ENCODE measurements at regions not wholly inside any gene's neighbourhood (a gene's known extent, or its start where the extent isn't known, plus 50 kb on each side); places are given as distances from the start of the nearest gene placed in this dataset.
A peak's percentile ranks its signal among the peaks of the same experiment; 100 is the strongest.
"Not testable (repeated sequence)": the region's sequence is repeated elsewhere in the genome, so short reads cannot be mapped to it uniquely, and the experiment has no call there.

DNA sequence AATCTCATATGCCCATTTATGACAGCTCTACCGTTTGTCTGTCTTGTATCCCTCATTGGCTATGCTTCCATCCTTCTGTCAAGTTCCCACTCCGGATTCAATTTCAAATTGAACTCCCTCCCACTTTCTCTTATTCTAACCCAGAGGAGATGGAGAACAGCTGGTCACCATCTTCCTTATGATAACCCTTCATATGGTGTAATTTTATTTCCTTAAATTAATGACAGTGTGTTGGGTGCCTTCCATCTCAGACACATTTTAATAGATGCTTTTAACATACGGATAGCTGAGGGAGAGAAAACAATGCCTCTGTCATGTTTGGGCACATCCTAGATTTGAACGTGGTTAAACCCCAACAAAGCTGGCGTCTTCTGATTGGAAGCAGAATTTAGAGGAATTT, 103.0 kb upstream of the PLXNA2 start:
- DNase-seq, result peak; percentile 27

DNA sequence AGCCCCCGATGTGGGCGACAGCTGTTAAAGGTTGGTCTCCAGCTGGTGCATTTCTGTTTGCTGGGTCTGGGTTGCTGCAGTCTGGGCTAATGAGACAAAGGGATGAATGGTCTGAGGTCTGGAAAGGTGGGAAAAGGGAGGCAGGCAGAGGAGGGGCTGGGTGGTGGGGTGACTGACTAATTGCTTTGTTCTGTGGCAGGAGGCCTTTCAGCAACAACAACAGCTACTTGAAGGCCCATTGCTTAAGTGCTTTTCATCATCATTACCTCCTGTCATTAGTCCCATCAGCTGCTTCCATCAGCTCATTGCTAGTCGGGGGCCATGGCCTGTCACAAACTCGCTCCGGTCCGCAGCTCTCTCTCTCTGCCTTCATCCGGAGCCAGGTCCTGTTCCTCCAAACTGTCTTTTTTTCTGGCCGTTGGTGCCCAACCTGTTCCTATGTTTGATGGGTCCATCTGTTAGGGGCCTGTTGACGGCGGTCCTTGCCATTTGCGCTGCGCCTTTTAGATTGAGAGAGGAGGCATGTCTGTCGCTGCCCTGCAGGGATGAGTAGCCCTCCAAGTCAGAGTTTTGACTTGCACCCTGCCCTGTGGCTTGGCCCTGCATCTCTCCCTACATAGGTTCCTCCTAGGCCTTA, 105.6 kb upstream of the PLXNA2 start:
- no peak for DNase-seq

DNA sequence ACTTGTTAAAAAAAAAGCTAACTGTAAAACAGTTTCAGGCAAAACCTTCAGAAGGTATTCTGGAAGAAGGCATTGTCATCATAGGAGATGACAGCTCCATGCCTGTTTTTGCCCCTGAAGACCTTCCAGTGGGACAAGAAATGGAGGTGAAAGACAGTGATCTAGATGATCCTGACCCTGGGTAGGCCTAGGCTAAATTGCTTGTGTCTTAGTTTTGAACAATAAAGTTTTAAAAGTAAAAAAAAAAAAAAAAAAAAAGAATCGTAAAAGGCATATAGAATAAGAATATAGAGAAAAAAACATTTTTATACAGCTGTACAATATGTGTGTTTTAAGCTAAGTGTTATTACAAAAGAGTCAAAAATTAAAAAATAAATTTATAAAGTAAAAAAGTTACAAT, 106.6 kb upstream of the PLXNA2 start:
- DNase-seq, result no peak

DNA sequence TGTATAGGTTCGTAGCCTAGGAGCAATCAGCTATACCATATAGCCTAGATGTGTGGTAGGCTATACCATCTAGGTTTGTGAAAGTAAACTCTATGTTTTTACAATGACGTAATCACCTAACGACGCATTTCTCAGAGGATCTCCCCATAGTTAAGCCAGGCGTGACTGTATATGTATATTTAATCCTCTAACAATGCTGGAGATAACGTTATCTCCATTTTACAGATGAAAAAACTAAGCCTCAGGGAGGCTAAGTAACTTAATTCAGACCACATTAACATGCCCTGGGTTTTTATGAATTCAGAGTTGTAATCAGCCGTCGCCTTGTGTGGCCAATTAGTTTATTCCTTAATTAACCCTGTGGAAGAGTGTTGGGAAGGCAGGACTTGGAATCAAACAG, 107.7 kb upstream of the PLXNA2 start:
- DNase-seq, result no peak

DNA sequence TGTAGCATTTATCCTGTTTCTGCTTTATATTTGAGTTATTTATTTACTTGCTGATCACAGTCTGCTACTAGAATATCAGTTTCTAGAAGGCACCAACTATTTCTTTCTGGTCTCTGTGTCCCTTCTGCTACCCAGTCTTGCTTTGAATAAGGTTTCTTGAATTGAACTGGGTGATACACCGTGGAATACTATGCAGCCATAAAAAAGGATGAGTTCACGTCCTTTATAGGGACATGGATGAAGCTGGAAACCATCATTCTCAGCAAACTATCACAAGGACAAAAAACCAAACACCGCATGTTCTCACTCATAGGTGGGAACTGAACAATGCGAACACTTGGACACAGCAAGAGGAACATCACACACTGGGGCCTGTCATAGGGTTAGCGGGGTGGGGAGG, 109.6 kb upstream of the PLXNA2 start:
- not testable (repeated sequence) for DNase-seq

DNA sequence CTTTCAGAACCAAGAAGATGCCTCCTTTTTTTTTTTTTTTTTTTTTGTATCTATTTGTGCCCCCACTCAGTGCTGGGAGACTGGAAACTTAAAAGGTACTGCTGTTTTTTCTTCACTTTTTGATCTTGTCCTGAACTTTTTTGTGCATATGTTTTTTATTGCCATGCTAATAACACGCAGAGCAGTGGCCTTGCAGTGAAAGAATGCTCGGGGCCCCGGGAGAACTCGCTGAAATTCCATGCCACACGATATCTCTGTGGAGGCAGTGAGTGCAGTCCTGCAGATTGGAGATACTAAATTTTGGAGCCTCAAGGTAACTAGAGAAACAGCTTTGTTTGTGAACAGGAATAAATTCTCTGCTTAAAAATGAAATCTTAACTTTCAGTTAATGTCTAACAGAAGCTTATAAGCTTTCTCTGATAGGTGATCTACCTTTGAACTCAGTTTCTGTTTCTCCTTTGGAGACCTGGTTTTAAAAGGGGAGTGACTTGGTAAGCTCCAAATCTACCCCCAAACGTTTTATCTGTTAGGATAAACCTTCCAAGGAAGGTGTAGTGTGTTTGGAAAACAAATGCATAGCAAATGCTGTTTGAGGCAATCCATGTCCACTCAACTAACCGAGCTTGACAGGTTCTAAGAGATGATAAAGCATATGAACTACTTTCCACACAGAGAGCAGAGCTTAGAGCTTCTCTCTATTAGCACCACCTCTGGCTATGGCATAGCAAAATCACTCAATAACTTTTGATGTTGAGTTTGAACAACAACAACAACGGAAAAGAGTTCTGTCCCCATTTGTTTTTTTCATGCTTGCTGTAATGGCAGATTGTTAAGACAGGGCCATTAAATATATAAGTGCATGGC, 113.7 kb upstream of the PLXNA2 start:
- DNase-seq, result no peak

DNA sequence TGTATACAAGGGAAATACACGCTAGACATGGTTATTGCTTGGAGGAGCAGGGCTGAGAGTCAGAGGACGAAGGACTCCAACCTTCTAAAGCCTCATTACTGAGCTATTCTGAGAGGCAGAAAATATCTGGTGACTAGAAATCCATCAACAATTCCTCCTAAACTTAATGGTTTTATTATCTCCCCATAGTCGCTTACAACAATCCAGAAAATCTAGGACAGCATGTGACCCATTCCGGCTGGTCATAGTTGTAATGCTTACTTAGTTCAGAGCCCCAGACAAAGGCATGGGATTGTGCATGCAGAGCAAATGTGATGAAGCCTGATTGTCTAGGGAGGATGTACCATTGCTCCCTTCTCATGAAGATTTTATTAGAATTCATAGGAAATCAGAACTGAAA, 114.5 kb upstream of the PLXNA2 start:
- no peak for DNase-seq

DNA sequence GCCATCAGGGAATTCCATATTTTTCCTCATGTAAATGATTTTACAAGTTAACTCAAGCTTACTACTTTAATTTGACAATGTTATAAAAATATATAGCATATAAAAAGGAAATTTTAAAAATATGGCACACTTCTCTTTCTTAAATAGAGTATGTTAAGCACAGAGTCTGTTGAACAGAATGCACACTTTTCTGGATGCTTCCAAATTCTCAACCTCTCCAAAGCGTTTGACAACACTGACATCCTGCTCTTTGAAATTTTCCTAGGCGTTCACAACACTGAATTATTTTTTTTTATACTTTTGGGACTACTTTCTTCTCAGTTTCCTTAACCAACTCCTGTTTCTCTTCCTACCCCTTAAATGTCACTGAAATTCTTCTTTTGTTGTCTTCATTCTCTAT, 117.8 kb upstream of the PLXNA2 start:
- DNase-seq, result no peak

DNA sequence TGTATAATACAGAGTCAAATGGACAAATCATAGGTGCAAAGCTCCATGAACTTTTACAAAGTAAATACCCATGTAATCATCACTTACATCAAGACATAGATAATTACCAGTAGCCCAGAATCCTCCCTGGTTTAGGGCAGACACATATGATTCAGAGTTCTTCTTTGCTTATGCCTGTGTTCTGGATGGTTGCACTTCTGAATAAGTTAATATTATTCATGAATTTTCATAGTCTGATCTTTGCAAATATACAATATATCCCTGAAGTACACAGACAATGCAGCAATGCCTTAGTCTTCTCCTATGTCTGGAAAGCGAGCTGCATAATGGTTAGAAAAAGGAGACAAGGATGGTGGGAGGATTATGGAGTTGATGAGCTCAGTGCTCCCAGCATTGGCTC, 122.4 kb upstream of the PLXNA2 start:
- no peak for DNase-seq

DNA sequence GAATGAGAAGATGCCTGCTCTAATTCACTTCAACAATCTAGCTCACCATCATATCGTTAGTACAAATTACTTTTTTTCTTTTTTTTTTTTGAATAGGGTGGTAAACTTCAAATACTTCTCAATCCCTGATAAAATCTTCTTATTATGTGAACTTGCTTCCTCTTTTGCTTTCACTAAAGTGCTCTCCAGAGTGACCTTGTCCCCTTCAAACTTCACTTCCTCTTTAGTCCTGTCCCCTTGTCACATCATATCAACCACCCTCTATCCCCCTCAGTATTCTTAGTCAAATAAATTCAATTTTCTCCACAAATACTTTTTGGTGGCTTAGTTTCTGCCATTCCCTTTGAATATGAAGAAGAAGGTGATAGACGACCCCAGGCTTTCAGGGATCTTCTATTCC, 124.9 kb upstream of the PLXNA2 start:
- DNase-seq, result no peak

DNA sequence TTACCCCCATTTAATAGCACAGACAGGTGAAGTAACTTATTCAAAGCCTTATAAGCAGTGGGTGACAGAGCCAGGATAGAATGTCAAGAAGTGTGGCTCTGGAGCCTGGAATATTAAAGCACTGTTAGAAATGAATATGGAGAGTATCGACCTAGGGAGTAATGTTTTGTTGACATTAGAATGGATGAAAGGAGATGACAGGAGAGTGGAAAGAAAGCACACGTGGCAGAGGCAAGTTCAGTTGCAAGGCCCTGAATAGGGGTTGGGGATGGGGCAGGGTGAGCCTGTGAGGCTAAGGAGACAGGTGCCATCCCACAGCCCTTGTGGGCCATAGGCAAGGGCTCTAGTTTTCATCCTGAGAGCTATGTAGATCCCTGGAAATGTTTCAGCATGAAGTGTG, 125.5 kb upstream of the PLXNA2 start:
- DNase-seq, result no peak

DNA sequence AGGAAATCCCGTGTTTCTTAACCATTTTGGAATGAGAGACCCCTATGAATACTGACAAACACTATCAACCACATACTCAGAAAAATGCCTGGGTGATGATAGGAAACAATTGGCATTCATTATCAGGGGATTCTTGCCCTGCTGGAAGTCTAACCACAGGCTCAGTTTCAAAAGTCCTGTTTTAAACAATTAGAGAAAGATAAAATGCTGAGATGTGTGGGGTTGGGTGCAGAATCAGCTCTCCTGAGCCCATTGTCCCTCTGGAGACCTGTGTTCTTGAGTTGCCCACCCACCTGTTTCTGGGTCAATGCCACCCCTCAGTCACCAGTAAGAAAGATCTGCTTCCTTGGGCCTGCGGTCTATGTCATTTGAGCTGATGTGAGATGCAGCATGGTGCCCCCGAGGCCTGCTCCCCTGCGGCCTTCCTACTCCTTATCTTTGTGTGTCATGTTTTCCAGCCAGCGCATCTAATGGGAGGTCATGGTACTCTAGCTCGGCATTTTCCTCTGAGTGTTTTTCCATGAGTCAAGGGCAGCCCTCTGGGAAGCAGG, 130.3 kb upstream of the PLXNA2 start:
- no peak for DNase-seq

DNA sequence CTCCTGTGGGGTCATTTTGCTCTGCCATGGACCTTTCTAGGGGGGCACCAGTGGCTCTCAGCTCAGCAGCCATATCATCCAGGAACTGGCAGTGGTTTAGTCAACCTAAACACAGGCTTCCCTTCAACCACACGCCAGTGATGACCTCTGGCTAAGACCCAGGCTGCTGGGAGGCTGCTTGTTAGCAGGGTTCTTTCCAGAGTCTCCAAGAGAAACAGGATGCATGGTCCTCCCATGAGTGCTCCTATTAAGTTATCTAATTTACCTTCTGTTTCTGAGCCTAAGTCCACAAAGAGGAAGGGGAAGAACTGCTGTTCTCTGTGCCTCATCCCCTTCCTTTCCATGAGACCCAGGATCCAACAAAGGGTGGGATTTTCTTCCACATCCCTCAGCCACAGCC, 137.3 kb upstream of the PLXNA2 start:
- DNase-seq, result no peak

DNA sequence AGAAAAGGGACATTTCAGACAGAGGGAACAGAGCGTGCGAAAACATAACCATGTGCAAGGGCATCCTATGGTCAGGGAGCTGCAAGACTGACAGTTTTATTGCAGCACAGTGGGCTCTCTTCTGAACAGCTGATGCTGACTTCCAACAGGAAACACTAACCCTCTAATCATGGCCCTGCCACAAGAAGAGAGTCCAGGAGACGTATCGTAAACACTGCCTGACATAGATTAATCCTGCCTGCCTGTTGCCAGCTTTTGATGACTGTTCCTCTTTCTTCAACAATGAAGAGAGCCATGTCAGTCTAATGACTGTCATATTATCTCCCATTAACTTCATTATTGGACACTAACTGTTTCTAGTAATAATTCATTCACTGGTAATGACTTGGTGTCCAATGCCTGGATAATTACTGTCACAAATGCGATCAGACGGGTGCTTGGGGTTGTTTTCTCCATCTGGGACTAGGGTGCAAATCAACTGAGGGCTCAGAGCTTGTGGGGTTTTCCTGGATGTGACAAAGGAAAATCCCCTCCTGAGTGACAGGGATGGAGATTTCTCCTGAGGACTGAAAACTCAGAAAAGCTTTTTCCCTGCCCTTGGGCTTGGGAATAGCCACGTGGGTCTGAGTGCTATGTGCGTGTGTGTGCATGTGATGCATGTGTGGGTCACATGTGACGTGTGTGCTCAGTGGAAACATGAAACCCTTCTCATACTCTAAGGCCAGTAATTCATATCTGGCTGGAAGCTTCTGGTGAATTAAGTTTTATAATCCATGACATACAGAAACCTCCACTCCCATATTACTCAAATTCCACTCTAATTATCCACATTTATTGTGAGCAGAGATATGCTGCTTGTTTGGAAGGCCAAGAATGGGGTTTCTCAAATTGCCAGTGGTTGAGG, 144.0 kb upstream of the PLXNA2 start:
- DNase-seq, result peak; percentile 54

DNA sequence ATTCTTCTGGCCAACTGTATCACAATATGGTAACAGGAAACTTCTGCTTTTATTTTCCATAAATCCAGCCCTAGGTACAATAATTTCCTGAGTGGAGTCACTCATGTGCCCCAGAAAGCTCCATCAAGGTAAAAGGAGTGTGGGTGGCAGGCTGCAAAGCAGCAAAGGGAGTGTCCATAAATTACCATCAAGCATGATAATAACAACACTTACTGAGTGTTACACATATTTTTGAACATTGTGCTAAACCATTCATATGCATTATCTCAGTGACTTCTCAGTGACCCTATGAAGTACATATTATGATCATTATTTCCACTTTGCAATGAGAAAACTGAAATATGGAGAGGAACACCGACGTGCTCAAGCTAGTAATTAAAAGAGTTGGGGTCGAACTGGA, 149.2 kb upstream of the PLXNA2 start:
- DNase-seq, result no peak

DNA sequence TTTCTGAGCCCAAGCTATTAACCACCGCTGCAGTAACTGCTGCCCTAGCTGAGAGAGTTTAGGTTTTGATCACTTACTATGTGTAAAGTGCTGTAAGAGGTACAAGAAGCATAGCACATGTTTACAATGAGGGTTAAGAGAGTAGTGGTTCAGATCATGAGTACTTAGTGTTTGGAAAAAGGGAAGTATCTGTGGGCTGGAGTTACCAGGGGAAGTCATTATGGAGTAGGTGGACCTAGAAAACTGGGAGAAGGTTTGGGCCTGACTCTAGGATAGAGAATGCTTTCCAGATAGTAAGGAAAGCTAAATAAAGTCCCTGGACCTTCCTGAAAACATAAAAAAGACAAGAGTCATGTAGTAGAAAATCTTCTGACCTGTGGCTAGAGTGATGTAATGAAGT, 149.6 kb upstream of the PLXNA2 start:
- no peak for DNase-seq

DNA sequence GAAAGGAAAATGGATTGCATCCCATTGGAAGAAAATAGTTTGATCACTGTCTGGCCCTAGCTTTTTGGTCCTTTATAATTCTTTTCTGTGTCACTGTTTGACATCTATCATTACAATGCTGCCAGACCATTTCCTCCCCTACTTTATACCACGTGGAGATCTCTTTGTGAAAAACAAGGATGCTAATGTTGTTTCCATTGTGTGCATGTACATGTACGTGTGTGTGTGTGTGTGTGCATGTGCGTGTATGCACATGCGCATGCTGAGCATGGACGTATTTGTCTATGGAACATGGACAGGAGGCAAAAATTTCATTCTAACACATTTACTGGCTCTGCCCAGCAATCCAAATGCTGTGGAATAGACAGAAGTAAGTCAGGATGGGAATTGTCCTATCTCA, 153.1 kb upstream of the PLXNA2 start:
- DNase-seq, result no peak

DNA sequence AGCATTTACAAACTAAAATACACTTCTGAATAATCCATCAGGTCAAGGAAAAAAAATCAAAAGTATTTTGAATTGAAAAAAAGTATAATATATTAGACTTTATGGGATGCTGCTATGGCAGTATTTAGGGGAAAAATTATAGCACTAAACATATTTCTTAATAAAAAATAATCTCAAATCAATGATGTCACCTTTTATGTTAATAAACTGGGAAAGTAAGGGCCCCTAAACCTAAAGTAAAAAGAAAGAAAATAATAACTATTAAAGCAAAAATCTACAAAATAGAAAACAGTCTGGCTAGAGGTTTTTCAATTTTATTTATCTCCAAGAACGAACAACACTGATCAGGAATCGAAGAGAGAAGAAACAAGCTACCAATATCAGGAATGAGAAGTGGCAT, 160.8 kb upstream of the PLXNA2 start:
- DNase-seq, result no peak

DNA sequence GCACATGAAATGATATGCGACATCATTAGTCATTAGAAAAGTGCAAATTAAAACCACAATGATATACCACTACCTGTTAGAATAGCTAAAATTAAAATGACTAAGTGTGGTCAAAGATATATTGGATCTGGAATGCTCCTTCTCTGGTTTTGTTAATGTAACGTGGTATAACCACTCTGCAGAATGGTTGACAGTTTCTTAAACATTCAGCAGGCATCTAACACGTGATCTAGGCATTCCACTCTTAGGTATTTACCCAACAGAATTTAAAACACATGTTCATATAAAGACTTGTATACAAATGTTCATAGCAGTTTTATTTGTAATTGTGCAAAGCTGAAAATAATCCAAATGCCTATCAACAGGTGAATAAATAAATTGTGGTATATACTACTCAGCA, 165.0 kb upstream of the PLXNA2 start:
- DNase-seq, result no peak

DNA sequence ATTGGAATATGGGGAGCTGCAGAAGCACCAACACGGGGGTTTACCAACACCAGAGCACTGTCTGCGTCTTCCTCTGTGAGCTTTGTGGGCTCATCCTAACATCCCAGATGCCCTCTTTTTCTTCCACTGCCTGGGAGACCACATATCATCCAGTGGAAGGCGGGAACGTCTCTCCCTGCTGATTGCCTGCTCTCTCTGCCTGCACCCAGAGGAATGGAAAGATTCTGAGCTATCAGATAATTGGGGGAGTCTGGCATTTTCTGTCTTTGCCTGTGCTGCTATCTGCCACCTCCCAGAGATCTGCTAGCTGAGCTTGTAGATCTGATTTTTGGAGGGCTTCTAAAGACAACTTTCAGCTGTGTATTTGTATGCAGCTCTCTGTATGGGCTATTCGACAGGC, 166.2 kb upstream of the PLXNA2 start:
- no peak for DNase-seq

DNA sequence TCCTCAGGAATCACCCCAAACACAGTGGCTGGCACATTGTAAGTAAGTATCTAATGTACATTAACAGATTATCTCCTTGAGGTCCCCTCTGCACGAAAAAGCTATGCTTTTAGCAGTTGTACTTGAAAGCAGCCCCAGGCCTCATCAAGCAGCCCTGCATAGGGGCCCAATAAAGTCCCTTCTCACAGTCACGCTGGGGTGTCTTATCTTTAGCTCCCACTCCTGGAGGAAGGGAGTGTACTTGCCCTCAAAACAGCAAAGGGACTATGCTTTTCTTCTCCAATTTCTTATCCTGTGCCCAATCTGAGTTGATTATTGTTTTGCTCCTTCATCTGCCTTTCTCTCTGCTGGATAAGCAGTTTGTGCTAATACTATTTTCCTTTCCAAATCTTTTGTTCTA, 168.8 kb upstream of the PLXNA2 start:
- DNase-seq, result no peak

DNA sequence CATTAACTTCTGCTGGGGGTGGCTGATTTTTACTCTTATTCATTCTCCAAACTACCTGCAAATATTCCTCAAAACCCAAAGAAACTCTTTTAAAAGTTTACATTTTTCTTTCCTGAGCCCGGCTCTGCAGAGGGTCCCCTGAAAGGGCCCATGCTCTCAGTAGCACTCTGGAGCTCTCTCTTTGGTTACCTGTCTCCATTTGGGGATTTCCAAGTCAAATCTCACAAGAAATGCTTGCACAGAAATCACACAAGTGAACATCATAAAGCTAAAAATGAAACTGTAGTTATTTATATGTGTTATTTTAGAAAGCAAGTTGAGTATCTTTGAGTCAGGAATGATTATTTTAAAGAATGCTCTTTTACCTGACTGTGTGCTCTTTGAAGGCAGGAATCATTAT, 174.5 kb upstream of the PLXNA2 start:
- DNase-seq, result no peak

Data from renal pelvis (tissue), 1 donor.